GM08714 (cell line): ENCODE measurements at regions not wholly inside any gene's neighbourhood (a gene's known extent, or its start where the extent isn't known, plus 50 kb on each side); places are given as distances from the start of the nearest gene placed in this dataset.

ENCODE experiments used
- H3K4me3 ChIP-seq: fragments of 200-500 bp; sonication (Bioruptor generic); 2 replicates; pipeline ENCODE4 v1.5.1; 2014; ENCODE audit warnings: mild to moderate bottlenecking, low read length, inconsistent platforms
- ZNF274 ChIP-seq: IDR thresholded peaks from 2 replicates; pipeline ENCODE4 v1.6.1; 2012; ENCODE audit warnings: mild to moderate bottlenecking, low read depth, low read length

GRCh38 chr10:31620226-31621151 lies 301.5 kb downstream of the ZEB1 start:
- no peak overlapping the region for H3K4me3 ChIP-seq
- TF ChIP-seq ZNF274 = no peak

DNA sequence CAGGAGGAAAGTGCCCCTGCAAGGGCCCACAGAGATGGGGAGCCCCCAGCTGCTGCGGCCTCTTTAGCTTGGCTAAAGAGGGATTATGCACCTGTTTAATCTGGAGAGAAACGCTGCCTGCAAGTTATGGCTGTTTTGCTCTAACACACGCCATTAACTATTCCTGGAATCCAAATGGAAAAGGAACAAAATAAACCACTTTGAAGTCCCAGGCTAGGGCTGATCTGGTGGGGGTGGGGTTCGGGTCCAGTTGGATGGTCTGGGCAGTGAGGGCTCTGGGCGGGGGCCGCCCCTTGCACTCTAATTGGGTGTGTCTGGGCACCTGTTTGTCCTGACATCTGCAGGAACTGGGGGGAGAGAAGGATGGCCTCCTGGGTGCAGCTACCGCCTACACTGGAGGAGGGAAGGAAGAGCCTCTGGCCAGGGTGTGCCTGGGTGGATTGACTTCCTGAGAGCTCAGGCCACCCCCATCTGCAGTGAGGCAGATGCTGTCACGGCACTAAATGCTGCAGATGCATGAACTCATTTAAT lies 300.6 kb downstream of the ZEB1 start:
- H3K4me3 ChIP-seq = no peak overlapping the region
- TF ChIP-seq ZNF274 = no peak

DNA sequence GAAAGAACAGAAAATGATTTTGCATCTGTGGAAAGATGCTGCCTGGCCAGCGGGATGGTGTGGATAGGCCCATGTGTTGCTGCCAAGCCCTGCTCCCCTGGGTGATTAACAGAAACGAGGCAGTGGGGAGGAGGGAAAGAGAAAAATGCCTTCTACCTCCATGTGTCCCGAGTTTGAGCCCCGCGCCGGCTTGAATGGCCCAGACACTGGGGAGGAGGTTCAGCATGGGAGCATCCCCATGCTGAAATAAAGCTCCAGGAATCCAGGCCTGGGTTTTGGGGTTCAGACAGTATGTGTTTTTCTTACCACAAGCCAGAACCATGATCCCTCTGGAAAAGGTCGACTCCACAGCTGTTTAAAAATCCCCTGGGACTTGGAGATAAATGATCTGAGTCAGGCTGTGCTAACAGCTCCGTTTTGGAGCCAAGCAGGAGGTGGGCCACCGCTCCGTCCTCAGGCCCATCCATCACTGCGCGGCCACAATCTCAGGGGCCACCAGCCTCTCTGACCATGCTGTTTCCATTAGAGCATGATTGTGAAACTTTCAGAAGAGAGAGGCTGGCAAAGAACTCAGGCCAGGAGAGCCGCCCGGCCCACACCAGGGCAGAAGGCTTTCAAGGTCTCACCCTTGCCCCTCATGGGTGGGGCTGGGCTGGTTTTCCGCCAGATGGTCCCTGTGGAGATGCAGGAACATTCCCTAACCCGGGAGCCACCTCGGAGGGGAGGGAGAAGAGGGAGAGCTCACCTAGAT lies 299.7 kb downstream of the ZEB1 start:
- H3K4me3 ChIP-seq = no peak overlapping the region
- no peak for TF ChIP-seq ZNF274

GRCh38 chr10:31617757-31618156 lies 298.7 kb downstream of the ZEB1 start:
- no peak overlapping the region for H3K4me3 ChIP-seq
- TF ChIP-seq ZNF274 = no peak

- TF ChIP-seq ZNF274 = no peak
- H3K4me3 ChIP-seq = no peak overlapping the region
These were observed 298.1 kb downstream of the ZEB1 start for GRCh38 chr10:31617133-31617532.

DNA sequence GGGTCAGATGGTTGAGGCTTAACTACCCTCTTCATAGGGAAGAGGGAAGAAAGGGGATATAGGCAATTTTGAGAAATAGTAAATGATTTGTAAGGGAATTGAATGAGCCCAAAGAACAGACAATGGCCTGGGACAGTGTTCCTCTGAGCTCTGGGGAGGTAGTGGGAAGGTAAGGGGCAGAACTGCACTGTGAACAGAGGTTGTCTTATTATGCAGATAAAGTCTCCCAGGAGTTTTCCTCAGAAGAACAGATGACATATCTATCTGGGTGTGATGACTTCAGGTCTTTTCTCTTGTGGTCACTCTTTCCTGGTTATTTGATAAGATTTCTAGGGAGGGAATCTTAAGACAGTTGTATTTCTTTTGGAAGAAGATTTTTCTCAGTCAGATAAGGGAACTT lies 296.1 kb downstream of the ZEB1 start:
- H3K4me3 ChIP-seq = no peak overlapping the region
- no peak for TF ChIP-seq ZNF274

GRCh38 chr10:31614611-31615010 lies 295.6 kb downstream of the ZEB1 start:
- H3K4me3 ChIP-seq = no peak overlapping the region
- TF ChIP-seq ZNF274 = no peak

- no peak overlapping the region for H3K4me3 ChIP-seq
- no peak for TF ChIP-seq ZNF274
These were observed 293.1 kb downstream of the ZEB1 start for GRCh38 chr10:31612082-31612481.

DNA sequence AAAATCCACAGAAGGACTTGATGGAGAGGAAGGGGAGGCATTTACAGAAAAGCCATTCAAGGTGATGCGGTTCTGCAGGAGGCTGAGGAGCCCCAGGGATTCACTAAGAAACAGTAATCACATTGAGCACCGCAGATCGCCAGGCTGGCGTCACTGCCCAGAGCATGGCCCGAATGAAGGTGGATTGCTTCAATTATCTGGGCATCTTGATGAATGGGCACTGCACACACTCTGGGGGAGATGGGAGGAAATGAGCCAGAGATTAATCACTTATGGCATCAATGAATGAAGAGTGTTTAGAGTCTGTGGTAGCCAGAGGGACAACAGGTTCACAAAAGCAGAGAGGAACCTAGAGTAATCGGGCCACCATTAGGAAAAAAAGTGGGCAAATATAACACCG lies 292.1 kb downstream of the ZEB1 start:
- no peak for TF ChIP-seq ZNF274
- H3K4me3 ChIP-seq = no peak overlapping the region

DNA sequence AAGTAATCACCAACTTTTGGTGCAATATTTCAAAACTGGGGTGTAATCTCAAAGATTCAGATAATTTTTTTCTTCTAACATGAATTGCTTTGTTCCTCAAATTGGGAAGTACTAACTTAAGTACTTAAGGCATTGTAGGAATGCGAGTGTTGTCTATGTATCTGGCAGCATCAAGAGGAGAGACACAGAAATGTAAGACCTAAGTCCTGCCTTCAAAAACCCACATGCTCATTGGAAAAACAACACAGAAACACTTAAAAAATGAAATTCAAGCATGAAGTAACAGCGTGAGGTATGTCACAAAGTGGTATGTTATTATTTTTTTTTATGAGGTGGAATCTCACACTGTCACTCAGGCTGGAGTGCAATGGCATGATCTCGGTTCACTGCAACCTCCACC lies 288.5 kb downstream of the ZEB1 start:
- TF ChIP-seq ZNF274 = no peak
- H3K4me3 ChIP-seq = no peak overlapping the region

- no peak overlapping the region for H3K4me3 ChIP-seq
- TF ChIP-seq ZNF274 = no peak
These were observed 287.8 kb downstream of the ZEB1 start for GRCh38 chr10:31606841-31607240.

GRCh38 chr10:31605861-31606525 lies 287.0 kb downstream of the ZEB1 start:
- H3K4me3 ChIP-seq = no peak overlapping the region

GRCh38 chr10:31605426-31605825 lies 286.4 kb downstream of the ZEB1 start:
- no peak for TF ChIP-seq ZNF274
- H3K4me3 ChIP-seq = no peak overlapping the region

More at GRCh38 chr10:31605861-31606525, 287.0 kb downstream of the ZEB1 start:
- no peak for TF ChIP-seq ZNF274

- no peak for TF ChIP-seq ZNF274
- no peak overlapping the region for H3K4me3 ChIP-seq
These were observed 285.7 kb downstream of the ZEB1 start for GRCh38 chr10:31604646-31605170.
